GM18502 (cell line): ENCODE measurements at regions not wholly inside any gene's neighbourhood (a gene's known extent, or its start where the extent isn't known, plus 50 kb on each side); places are given as distances from the start of the nearest gene placed in this dataset.

Experiments used
- ATAC-seq: cut with Tn5 transposase; IDR thresholded peaks from one replicate; pipeline ENCODE4 v1.9.1; 2021; ENCODE audit warnings: mild to moderate bottlenecking; ENCODE audit not compliant: unreplicated experiment, poor library complexity

DNA sequence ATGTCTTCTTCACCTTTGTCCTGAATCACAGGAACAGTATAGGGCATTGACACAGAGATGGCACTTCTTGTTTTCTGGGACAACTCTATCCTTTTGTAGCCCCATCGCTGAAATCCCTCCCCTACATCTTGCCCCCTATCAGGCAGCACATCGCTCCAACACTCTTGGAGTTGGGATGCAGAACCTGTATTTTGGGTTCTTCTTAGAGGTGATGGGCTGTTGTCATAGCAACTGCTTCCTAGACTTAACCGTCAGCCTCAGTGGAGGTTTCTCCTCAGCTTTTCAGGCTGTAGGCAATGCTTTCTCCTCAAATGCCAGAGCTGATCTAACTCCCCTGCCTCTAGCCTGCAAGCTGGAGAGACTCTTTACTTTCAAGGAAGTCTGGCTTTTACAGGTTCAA, 99.9 kb upstream of the SPRED2 start:
- no peak for ATAC-seq

GRCh38 chr2:65530547-65531320, 98.3 kb upstream of the SPRED2 start:
- ATAC-seq = no peak

- no peak for ATAC-seq
Measured at GRCh38 chr2:65529419-65529818, 97.0 kb upstream of the SPRED2 start.

GRCh38 chr2:65528241-65528574, 95.8 kb upstream of the SPRED2 start:
- ATAC-seq = no peak

DNA sequence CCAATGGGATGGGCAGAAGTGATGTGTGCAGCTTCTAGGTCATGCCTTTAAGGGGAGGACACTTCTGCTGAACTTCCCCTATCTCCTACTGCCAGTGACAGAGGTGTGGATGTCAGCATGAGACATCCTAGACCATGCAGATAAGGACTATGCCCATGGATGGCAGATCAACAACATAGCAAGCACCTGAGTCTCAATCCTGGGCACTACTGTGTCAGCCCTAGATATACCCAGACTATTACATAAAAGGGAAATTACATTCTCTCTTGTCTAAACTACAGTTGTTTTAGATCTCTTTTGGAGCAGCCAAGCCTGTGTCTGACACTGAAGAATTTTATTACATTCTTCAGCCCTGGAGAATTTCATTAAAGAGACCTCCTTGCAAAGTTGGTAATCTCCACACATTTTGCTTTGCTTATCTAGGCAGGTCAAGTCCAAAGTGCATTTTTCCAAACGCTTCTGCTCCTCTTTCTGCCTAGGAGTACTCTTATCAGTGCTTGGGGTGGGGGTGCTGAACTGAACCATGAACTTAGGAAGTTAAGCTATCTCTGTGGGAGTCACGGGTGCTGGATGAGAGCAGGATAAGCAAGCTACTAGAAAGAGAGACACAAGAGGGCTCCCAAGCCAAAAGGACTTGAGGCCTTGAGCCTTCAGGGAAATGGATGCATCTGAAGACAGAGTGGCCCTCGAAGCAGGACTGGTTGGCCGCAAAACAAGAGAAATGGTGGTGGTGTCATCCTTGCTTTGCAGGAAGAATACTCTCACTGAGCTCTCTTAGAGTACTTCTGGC, 95.2 kb upstream of the SPRED2 start:
- no peak for ATAC-seq

GRCh38 chr2:65525616-65526231, 93.3 kb upstream of the SPRED2 start:
- no peak for ATAC-seq

DNA sequence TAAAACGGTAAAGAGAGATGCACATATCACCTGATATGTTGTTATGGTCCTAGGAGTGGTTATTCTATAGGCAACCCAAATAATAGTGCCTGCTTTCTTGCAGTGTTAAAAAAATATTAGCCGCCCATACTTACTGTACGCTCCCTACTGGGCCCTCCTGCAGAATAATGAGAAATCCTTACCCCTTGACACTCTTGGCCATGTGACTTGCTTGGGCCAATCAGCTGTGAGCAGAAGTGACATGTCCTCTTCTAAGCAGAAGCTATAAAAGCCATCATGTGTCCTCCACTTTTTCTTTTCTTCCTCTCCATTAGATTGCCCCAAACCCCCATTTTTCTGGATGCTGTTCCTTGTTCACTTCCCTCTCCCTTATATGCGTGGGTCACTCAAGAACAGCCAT, 90.5 kb upstream of the SPRED2 start:
- no peak for ATAC-seq

GRCh38 chr2:65518751-65519150, 86.4 kb upstream of the SPRED2 start:
- no peak for ATAC-seq

DNA sequence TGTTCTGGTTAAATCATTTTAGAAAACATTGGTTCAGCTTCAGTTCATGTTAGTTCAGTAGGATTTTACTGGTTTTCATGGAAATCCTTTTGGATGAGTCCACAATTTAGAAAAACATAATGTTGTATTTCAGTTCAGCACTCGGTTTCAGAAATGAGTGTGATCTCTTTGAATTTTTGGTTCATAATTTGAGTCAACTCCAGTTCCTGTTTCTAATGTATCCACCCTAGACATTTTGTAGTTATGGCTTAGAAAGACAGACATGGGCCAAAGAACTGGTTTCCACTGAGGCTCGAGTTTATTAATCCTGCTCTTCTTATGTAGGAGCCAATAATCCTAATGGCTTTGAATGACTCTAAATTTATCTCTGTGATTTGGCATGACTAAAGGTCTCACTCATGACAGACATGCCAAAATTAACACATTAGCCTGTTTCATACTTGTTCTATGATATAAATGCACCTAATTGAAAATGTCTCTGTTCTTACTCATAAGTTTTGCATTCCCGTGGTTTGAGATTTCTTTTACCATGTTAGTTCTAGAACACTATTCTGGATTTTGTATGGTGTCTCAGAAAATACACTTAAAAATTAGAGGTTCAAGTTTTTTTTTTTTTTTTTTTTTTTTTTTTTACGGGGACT, 82.3 kb upstream of the SPRED2 start:
- no peak for ATAC-seq

GRCh38 chr2:65512783-65513182, 80.4 kb upstream of the SPRED2 start:
- ATAC-seq = no peak

- no peak for ATAC-seq
Measured at GRCh38 chr2:65511306-65511705, 78.9 kb upstream of the SPRED2 start.

GRCh38 chr2:65508225-65508624, 75.8 kb upstream of the SPRED2 start:
- no peak for ATAC-seq

DNA sequence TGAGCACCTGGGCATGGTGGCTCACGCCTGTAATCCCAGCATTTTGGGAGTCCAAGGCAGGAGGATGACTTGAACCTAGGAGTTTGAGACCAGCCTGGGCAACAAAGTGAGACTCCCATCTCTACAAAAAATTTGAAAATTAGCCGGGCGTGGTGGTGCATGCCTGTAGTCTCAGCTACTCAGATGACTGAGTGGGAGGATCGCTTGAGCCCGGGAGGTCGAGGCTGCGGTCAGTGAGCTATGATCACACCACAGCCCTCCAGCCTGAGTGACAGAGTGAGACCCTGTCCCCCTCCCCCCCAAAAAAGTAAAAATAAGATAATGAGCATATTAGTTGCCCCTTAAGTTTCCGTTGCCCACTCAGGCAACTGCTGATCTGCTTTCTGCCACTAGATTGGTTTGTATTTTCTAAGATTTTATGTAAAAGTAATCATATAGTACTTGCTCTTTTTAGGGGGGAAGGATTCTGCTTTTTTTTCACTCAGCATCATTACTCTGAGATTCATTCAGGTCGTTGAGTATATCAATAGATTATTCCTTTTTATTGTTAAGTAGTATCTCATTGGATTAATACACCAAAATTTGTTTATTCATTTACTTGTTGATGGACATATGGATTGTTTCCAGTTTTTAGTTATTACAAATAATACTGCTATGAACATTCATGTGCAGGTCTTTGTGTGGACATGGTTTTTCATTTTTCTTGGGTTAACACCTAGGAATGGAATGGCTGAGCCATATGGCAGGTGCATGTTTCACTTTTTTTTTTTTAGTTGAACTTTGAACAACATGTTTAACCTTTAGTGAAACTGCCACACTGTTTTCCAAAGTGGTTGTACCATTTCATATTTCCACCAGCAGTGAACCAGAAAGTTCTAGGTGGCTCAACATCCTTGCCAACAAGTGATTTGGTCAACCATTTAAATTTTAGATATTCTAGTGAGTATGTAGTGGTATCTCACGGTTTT, 75.0 kb upstream of the SPRED2 start:
- ATAC-seq = no peak

GRCh38 chr2:65504814-65505697, 72.7 kb upstream of the SPRED2 start:
- ATAC-seq = no peak

DNA sequence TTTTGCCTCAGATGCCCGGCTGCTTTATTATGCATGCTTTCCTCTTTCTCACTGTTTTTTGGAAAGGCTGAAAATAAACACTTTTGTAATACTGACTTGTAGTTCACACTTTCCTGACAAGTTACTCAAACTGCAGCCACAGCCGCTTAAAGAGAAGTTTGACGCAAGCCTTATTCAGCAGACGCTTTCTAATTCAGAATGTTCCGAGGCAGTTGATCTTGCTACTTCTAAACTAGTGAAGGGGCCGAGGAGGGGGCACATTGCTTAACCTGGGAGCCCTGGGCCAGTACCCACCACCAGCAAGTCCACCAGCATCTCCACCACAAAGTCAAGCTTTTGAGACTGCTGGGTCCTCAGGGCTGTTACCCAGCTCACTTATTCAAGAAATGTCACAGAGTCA, 71.8 kb upstream of the SPRED2 start:
- no peak for ATAC-seq

DNA sequence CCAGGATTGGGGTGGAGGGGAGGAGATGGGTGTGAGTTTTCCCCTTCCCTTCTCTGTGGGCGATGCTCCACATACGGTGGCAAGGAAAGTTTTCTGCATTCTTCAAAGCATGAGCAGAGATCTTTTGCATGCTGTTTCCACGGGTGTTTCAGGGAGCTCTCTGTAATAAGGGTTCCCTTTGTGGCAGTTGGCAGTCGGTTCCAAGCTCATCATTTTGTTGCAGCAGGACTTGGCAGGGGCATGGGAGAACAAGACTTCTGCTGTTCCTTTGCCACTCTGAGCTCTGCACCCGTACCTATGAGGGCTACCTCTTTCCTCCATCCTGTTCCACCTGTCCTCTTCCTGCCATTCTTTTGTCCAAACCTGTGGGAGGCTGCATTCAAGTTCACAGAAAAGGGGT, 71.3 kb upstream of the SPRED2 start:
- no peak for ATAC-seq

GRCh38 chr2:65501836-65502235, 69.4 kb upstream of the SPRED2 start:
- no peak for ATAC-seq

DNA sequence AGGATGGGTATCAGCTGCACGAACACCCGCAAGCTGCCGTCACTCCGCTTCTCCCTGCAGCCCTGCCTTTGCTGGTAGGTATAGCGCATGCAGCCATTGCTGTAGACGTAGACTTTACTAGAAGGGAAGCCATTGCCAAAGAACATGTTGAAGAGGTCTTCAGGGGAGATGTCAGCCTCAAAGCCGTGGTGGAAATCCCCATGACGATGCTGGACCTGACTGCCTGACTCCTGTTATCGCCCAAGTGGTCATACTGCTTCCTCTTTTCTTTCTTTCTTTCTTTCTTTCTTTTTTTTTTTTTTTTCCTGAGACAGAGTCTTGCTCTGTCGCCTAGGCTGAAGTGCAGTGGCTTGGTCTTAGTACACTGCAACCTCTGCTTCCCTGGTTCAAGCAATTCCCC, 68.7 kb upstream of the SPRED2 start:
- ATAC-seq = peak; percentile 68
